GM21723 (cell line): ENCODE measurements at regions not wholly inside any gene's neighbourhood (a gene's known extent, or its start where the extent isn't known, plus 50 kb on each side); places are given as distances from the start of the nearest gene placed in this dataset.
A peak's percentile ranks its signal among the peaks of the same experiment; 100 is the strongest.
"Not testable (repeated sequence)": the region's sequence is repeated elsewhere in the genome, so short reads cannot be mapped to it uniquely, and the experiment has no call there.

Experiments
- ATAC-seq: cut with Tn5 transposase; IDR thresholded peaks from one replicate; pipeline ENCODE4 v1.9.1; 2021; ENCODE audit warnings: mild to moderate bottlenecking, moderate library complexity; ENCODE audit not compliant: unreplicated experiment

GRCh38 chr18:67455890-67456501, 60.5 kb downstream of the DSEL start:
- no peak for ATAC-seq

DNA sequence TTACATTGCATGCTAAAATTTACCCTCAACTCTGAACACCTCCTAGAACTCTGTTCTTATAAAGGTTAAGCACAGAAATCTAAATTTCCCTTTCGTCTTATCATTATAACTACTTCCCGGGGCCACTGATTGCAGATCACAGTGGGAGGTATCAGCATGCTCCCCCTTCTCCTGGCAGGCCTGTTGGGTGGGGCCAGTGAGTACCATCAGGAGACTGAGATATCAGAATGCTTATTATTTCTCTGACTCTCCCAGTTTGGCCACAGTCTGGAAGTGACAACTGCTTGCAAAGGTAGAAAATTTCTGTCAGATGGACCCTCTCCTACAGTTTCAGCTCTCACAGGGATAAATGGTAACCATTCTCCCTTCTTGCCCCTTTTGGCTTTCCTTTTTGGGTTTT, 62.6 kb downstream of the DSEL start:
- no peak for ATAC-seq

GRCh38 chr18:67451960-67452359, 64.6 kb downstream of the DSEL start:
- ATAC-seq: no peak

DNA sequence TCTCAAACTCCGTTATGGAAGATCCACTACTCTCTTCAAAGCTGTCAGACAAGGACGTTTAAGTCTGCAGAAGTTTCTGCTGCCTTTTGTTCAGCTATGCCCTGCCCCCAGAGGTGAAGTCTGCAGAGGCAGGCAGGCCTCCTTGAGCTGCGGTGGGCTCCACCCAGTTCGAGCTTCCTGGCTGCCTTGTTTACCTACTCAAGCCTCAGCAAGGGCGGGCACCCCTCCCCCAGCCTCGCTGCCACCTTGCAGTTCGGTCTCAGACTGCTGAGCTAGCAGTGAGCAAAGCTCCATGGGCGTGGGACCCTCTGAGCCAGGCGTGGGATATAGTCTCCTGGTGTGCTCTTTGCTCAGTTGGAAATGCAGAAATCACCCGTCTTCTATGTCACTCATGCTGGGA, 65.4 kb downstream of the DSEL start:
- not testable (repeated sequence) for ATAC-seq

DNA sequence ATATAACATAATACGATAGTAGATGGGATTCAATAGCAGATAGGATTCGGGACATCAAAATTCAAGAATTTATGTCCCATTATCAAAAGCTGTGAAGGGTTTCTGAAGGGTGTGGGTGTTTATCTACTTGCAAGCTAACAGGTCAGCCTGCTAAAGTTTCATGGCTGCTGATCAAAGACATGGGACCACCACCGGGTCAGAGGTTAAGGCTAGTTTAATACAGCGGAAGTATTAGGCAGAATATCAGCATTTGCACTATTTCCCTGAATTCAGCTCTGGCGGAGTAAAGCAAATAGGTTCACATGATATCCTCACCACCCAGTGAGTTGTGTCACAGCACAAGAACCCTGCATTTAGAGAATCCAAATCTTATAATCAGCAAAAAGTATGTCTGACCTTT, 82.5 kb downstream of the DSEL start:
- no peak for ATAC-seq

GRCh38 chr18:67432806-67433205, 83.7 kb downstream of the DSEL start:
- no peak for ATAC-seq

GRCh38 chr18:67428805-67429204, 87.7 kb downstream of the DSEL start:
- no peak for ATAC-seq

DNA sequence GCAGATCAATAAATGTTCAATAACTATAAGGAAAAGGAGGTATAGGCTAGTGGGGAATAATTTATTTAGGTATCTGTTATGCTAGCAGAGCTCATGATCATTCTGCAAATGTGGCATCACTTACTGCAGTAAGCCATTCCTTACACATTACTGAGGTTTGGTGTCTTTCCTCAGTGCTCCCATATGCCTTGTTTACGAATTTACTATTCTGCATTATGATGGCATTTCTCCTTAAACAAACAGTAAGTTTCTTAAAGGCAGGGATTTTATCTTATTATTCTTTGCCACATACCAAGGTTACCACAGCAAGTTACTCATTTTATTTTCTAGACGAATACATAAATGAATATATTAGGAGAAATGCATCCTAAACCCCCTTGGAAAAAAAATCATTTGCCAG, 88.4 kb downstream of the DSEL start:
- ATAC-seq: no peak

- ATAC-seq: no peak
These were observed 90.0 kb downstream of the DSEL start for GRCh38 chr18:67426486-67426885.

DNA sequence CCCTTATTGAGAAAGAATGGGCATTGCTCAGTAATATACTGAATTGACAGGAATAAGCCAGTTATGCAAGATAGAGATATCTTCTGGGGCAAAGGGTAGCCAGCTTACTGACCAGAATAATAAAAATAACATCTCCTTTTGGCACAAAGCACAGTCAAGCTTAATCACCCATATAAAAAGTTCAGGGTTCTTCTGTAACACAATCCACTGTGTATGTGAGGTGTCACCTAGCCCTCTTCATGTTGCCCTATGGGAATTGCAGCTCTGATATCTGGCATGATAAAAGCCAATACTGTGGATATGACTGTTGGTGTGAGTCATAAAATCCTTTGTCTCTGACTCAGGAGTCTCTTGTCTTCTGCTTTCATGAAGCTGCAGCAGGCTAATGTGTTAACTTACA, 90.8 kb downstream of the DSEL start:
- ATAC-seq: no peak

GRCh38 chr18:67421651-67422050, 94.9 kb downstream of the DSEL start:
- no peak for ATAC-seq

- peak; percentile 92 for ATAC-seq
These were observed 98.5 kb downstream of the DSEL start for GRCh38 chr18:67417864-67418523.

DNA sequence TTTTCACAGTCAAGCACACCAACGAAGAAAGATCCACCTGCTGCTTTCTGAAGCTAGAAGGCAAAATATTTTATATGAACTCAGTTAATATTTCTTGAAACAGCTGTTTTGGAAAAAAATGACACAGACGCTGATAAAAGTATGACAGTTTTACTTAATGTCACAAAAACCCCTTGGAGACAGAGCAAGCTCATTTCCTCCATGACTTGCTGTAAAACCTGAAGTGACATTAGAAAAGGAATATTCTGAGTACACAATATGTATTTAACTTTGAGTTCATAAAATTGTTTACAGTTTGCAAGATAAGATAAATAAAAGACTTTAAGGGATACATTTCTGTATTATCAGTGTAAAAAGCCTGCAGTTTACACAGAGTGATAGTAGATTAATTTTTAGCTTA, 105.4 kb downstream of the DSEL start:
- no peak for ATAC-seq

DNA sequence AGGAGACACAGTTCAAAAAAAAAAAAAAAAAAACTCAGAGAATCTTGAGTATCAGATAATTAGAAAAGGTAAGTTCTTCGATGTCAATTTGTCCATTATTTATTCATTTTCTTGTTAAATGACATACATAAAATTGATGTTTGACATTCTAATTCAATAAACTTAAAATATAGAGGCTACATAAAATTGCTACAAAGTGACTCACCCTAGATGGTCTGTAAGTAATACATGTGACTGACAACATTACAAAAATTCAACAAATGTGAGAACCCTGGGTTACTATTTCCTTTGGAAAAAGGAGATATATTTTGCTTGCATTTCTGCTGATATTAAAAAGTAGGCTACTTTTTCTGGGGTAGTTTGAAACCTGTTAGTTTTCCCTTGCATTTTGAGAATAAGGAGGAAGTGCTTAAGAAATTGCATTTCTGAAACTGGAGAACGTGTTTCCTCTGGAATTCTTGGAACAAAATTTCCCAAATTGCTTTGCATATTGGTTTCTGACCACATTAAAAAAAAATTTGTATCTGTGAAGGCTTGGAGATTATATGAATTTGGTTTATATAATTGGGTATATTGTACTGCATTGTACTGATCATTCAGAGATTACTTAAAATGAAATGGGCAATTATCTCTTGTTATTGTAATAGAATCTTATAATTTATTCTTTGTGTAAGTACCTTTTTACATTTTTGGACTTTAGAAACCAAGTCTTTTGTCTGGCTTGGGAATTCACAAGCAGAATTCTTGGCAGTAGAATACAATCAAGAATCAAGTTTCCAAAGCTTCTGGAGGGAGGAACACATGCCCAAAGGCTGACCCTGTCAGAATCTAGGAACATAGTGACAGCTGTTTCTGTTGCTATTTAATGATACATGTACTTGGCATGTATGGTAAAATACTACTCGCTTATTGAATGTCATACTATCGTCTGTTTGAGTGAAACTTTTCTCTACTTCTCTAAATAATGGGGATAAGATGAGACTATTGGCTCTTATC, 106.1 kb downstream of the DSEL start:
- no peak for ATAC-seq

- no peak for ATAC-seq
These were observed 108.3 kb downstream of the DSEL start for GRCh38 chr18:67408240-67408639.

GRCh38 chr18:67406714-67407113, 109.8 kb downstream of the DSEL start:
- ATAC-seq: no peak

- ATAC-seq: no peak
These were observed 114.0 kb downstream of the DSEL start for GRCh38 chr18:67402543-67402942.

DNA sequence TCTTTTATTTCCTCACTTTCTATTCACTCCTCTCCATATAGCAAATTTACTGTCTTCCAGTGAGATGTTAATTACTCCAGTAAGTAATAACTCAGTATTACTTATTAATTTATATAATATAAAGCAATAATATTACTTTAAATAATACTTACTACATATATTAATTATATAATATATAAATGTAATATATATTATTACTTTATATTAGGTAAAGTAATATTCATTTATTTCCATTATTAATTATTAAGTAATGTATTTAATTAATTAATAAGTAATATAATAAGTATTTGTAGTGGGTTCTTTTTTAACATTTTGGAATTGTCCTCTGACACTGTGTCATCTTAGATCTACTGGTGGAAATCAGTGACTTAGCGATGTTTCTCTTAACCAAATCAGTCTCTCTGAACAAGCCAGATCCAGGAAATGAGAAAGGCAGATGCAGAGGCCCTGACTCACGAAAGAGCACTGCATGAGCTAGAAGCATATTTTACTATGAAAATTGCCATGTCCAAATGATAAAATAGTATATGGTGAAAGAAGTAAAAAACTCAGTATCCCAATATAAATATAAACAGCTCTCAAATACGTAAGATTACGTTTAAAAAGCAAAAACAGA, 115.9 kb downstream of the DSEL start:
- no peak for ATAC-seq

DNA sequence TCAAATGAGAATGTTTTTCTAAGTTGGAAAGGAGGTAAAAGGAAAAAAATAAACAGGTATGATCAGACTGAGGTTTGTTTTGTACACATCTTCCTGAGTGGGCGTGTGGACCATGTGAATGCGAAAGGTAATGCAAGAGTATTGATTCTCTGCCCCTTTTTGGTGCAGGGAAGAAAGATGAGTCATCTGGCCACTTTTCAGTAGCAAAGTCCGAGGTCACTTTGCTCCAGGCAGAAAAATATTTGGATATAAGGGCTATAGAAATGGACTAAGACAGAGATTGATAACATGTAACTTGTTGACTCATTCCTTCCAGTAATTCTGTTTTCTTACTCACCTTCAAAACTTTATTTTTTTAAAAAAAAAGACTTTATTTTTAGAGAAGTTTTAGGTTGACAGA, 130.5 kb downstream of the DSEL start:
- no peak for ATAC-seq

DNA sequence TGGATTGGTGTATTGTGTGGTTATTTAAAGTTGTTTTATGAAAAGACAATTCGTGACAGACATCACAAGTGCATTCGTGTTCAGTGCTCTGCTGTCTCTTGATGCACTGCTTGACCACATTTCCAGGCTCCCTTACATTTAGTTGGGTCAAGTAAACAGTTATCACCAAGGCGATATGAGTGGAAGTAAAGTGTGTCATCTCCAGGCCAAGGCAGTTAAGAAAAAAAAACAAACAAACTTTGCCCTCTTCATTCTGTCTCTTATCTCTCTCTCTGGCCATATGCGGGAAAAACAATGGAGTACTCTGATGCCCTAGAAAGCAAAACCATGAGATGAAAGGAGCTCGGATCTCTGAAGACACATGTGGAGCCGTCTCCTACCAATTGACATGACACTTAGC, 131.1 kb downstream of the DSEL start:
- ATAC-seq: no peak

GRCh38 chr18:67384057-67384456, 132.5 kb downstream of the DSEL start:
- ATAC-seq: not testable (repeated sequence)
